ENCODE measurements at regions not wholly inside any gene's neighbourhood (a gene's known extent, or its start where the extent isn't known, plus 50 kb on each side); places are given as distances from the start of the nearest gene placed in this dataset.

GRCh38 chr12:124517260-124518050, 50.0 kb downstream of the NCOR2 start:
- TF ChIP-seq CTCF (conservative IDR thresholded peaks at IDR 0.05; ENCODE audit: low read depth, low read length) = no peak
- peak; percentile 69 for DNase-seq (ENCODE audit: low read depth)
- H3K4me3 ChIP-seq (ENCODE audit: low read length) = peak overlapping the region; percentile 87

- no peak for TF ChIP-seq CTCF (conservative IDR thresholded peaks at IDR 0.05; ENCODE audit: low read depth, low read length)
- H3K4me3 ChIP-seq (ENCODE audit: low read length) = peak overlapping the region; percentile 87
- no peak for DNase-seq (ENCODE audit: low read depth)
These were observed 50.6 kb downstream of the NCOR2 start for GRCh38 chr12:124516850-124517249.

- no peak for DNase-seq (ENCODE audit: low read depth)
- no peak for TF ChIP-seq CTCF (conservative IDR thresholded peaks at IDR 0.05; ENCODE audit: low read depth, low read length)
- H3K4me3 ChIP-seq (ENCODE audit: low read length) = peak overlapping the region; percentile 87
These were observed 51.4 kb downstream of the NCOR2 start for GRCh38 chr12:124515981-124516380.

- peak overlapping the region; percentile 87 for H3K4me3 ChIP-seq (ENCODE audit: low read length)
- TF ChIP-seq CTCF (conservative IDR thresholded peaks at IDR 0.05; ENCODE audit: low read depth, low read length) = no peak
- DNase-seq (ENCODE audit: low read depth) = no peak
These were observed 52.1 kb downstream of the NCOR2 start for GRCh38 chr12:124514996-124515932.

- DNase-seq (ENCODE audit: low read depth) = no peak
- no peak overlapping the region for H3K4me3 ChIP-seq (ENCODE audit: low read length)
- TF ChIP-seq CTCF (conservative IDR thresholded peaks at IDR 0.05; ENCODE audit: low read depth, low read length) = no peak
These were observed 53.0 kb downstream of the NCOR2 start for GRCh38 chr12:124514145-124514995.

GRCh38 chr12:124513297-124513867, 54.0 kb downstream of the NCOR2 start:
- peak overlapping the region; percentile 7 for H3K4me3 ChIP-seq (ENCODE audit: low read length)
- no peak for DNase-seq (ENCODE audit: low read depth)
- TF ChIP-seq CTCF (conservative IDR thresholded peaks at IDR 0.05; ENCODE audit: low read depth, low read length) = no peak

Measured in retinal pigment epithelial cell (primary cell).